Mesenchymal stem cell (in vitro differentiated cells and primary cell): ENCODE measurements at regions not wholly inside any gene's neighbourhood (a gene's known extent, or its start where the extent isn't known, plus 50 kb on each side); places are given as distances from the start of the nearest gene placed in this dataset.

Source experiments
- DNase-seq: peaks from one replicate; pipeline ENCODE4 v3.0.0-alpha.2; 2013
- H2AFZ ChIP-seq: one replicate; pipeline ENCODE4 v1.6.1; 2013; ENCODE audit warnings: low read depth, mild to moderate bottlenecking, control low read depth, inconsistent platforms, low read length, moderate library complexity
- H2AK5ac ChIP-seq: 2 replicates; pipeline ENCODE4 v1.6.1; 2013; ENCODE audit warnings: low read length, moderate library complexity, mild to moderate bottlenecking, inconsistent platforms; ENCODE audit not compliant: severe bottlenecking
- H2BK120ac ChIP-seq: one replicate; pipeline ENCODE4 v1.6.1; 2013; ENCODE audit warnings: low read depth, mild to moderate bottlenecking, inconsistent platforms, low read length, moderate library complexity
- H2BK12ac ChIP-seq, 2 experiments: one replicate each; pipeline ENCODE4 v1.6.1; 2013; ENCODE audit warnings: inconsistent platforms in 2 of 2, low read length in 2 of 2, mild to moderate bottlenecking in 2 of 2, moderate library complexity in 2 of 2, control low read depth in 1 of 2
- H2BK15ac ChIP-seq: one replicate; pipeline ENCODE4 v1.6.1; 2013; ENCODE audit warnings: mild to moderate bottlenecking, low read depth, inconsistent platforms; ENCODE audit not compliant: poor library complexity, severe bottlenecking
- H2BK5ac ChIP-seq: 2 replicates; pipeline ENCODE4 v1.6.1; 2013; ENCODE audit warnings: low read depth, mild to moderate bottlenecking, low read length, control low read depth, inconsistent platforms; ENCODE audit not compliant: poor library complexity, severe bottlenecking
- H3K14ac ChIP-seq, 2 experiments: one replicate each; pipeline ENCODE4 v1.6.1; 2013; ENCODE audit warnings: inconsistent platforms in 2 of 2, low read length in 2 of 2, control low read depth in 1 of 2, mild to moderate bottlenecking in 1 of 2, moderate library complexity in 1 of 2
- H3K18ac ChIP-seq, 2 experiments: one replicate each; pipeline ENCODE4 v1.6.1; 2013; ENCODE audit warnings: inconsistent platforms in 2 of 2, low read length in 2 of 2, control low read depth in 1 of 2, low read depth in 1 of 2, mild to moderate bottlenecking in 1 of 2
- H3K23ac ChIP-seq, 2 experiments: one replicate each; pipeline ENCODE4 v1.6.1; 2013; ENCODE audit warnings: inconsistent platforms in 2 of 2, low read length in 2 of 2, mild to moderate bottlenecking in 2 of 2, moderate library complexity in 2 of 2, control low read depth in 1 of 2
- H3K27ac ChIP-seq: 2 replicates; pipeline ENCODE4 v1.5.1; 2013; ENCODE audit warnings: mild to moderate bottlenecking, moderate library complexity, low read length, control low read depth, inconsistent platforms; ENCODE audit not compliant: poor library complexity, severe bottlenecking
- H3K27me3 ChIP-seq, 2 experiments: 2 replicates each; pipeline versions ENCODE4 v1.6.1 to v1.7.0; 2013; ENCODE audit warnings: low read length in 2 of 2, mild to moderate bottlenecking in 2 of 2, moderate library complexity in 2 of 2, control low read depth in 1 of 2, inconsistent platforms in 1 of 2; ENCODE audit not compliant: control insufficient read depth in 1 of 2, insufficient read depth in 1 of 2
- H3K36me3 ChIP-seq, 2 experiments: 2 replicates each; pipeline versions ENCODE4 v1.6.1 to v1.7.0; 2013; ENCODE audit warnings: low read length in 2 of 2, control low read depth in 1 of 2, inconsistent platforms in 1 of 2, low read depth in 1 of 2, mild to moderate bottlenecking in 1 of 2; ENCODE audit not compliant: insufficient read depth in 2 of 2, control insufficient read depth in 1 of 2
- H3K4ac ChIP-seq, 2 experiments: one replicate each; pipeline ENCODE4 v1.6.1; 2013; ENCODE audit warnings: inconsistent platforms in 2 of 2, low read length in 2 of 2, mild to moderate bottlenecking in 2 of 2, moderate library complexity in 2 of 2, control low read depth in 1 of 2, low read depth in 1 of 2
- H3K4me1 ChIP-seq: 2 replicates; pipeline ENCODE4 v1.6.1; 2013; ENCODE audit warnings: low read depth, low read length, control low read depth; ENCODE audit not compliant: control insufficient read depth, insufficient read depth
- H3K4me2 ChIP-seq: 2 replicates; pipeline ENCODE4 v1.6.1; 2013; ENCODE audit warnings: low read length, mild to moderate bottlenecking, inconsistent platforms; ENCODE audit not compliant: poor library complexity, severe bottlenecking
- H3K4me3 ChIP-seq, 2 experiments: 2 replicates each; pipeline versions ENCODE4 v1.5.1 to v1.7.0; 2013; ENCODE audit warnings: low read length in 2 of 2, mild to moderate bottlenecking in 2 of 2, control low read depth in 1 of 2, low read depth in 1 of 2; ENCODE audit not compliant: insufficient read depth in 1 of 2
- H3K79me1 ChIP-seq: replicated peaks from 2 replicates; pipeline ENCODE4 v1.6.1; 2013; ENCODE audit warnings: mild to moderate bottlenecking, control low read depth, low read length, inconsistent platforms; ENCODE audit not compliant: poor library complexity, severe bottlenecking
- H3K9ac ChIP-seq: 2 replicates; pipeline ENCODE4 v1.7.0; 2013; ENCODE audit warnings: mild to moderate bottlenecking, low read length, moderate library complexity
- H3K9me3 ChIP-seq: 2 replicates; pipeline ENCODE4 v1.7.0; 2013; ENCODE audit warnings: mild to moderate bottlenecking, low read length; ENCODE audit not compliant: control insufficient read depth
- H4K8ac ChIP-seq: one replicate; pipeline ENCODE4 v1.6.1; 2013; ENCODE audit warnings: inconsistent platforms, mild to moderate bottlenecking, low read length, moderate library complexity
- H4K91ac ChIP-seq: one replicate; pipeline ENCODE4 v1.6.1; 2013; ENCODE audit warnings: mild to moderate bottlenecking, low read length, inconsistent platforms
- WGBS: methylation state at CpG from one replicate; pipeline ENCODE4 v1.1.7; 2013; ENCODE audit warnings: mixed read lengths; 5-methylcytosine and 5-hydroxymethylcytosine counted together

DNA sequence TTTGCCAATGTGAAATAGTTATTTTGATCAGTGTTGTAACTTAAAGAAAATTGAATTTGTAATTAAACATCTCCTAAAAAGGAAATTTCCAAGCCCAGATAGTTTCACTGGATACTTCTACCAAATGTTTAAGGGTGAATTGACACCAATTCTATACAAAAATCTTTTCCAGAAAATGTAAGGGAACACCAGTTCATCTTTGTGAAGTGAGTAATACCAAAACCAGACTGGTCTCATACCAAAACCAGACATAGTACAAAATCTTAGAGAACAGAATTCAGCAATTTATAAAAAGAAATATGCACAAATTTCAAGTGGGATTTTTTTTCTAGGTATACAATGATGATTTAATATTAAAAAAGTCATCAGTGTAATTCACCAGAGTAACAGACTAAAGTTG is 86.0 kb upstream of the ZNF32 start:
- DNase-seq = no peak
- no peaks in the 10 kb centered on the region for H3K79me1 ChIP-seq
- no peaks in the 10 kb centered on the region for H3K36me3 ChIP-seq
- H2BK120ac ChIP-seq = no peak overlapping the region
- H3K27me3 ChIP-seq = peaks cover 5 to 11% of the 10 kb centered on the region in 2 experiments
- H3K4me2 ChIP-seq = no peak overlapping the region
- no peak overlapping the region for H3K9ac ChIP-seq
- H2BK12ac ChIP-seq = no peak overlapping the region
- H2BK15ac ChIP-seq = no peak overlapping the region
- no peak overlapping the region for H3K18ac ChIP-seq
- no peak overlapping the region for H2AK5ac ChIP-seq
- H4K91ac ChIP-seq = no peak overlapping the region
- no peak overlapping the region for H3K4ac ChIP-seq
- peaks cover 23% of the 10 kb centered on the region for H3K9me3 ChIP-seq
- H3K4me1 ChIP-seq = peaks cover 2% of the 10 kb centered on the region
- H2AFZ ChIP-seq = no peak overlapping the region
- H4K8ac ChIP-seq = no peak overlapping the region
- H3K4me3 ChIP-seq = no peak overlapping the region
- no peak overlapping the region for H3K27ac ChIP-seq
- no peak overlapping the region for H3K23ac ChIP-seq
- no peak overlapping the region for H2BK5ac ChIP-seq
- no peak overlapping the region for H3K14ac ChIP-seq

- H2BK15ac ChIP-seq = no peak overlapping the region
- H3K79me1 ChIP-seq = no peaks in the 10 kb centered on the region
- peaks cover 2% of the 10 kb centered on the region for H3K4me1 ChIP-seq
- H4K8ac ChIP-seq = no peak overlapping the region
- H3K4ac ChIP-seq = no peak overlapping the region
- H3K4me2 ChIP-seq = no peak overlapping the region
- no peak overlapping the region for H2BK5ac ChIP-seq
- no peak for DNase-seq
- no peak overlapping the region for H3K9ac ChIP-seq
- H3K14ac ChIP-seq = no peak overlapping the region
- H3K4me3 ChIP-seq = no peak overlapping the region
- H2AFZ ChIP-seq = no peak overlapping the region
- H2BK12ac ChIP-seq = no peak overlapping the region
- H3K18ac ChIP-seq = no peak overlapping the region
- no peak overlapping the region for H3K27ac ChIP-seq
- 88% methylated on average over 3 of the region's 3 CpGs for WGBS
- H4K91ac ChIP-seq = no peak overlapping the region
- peaks cover 0 to 3% of the 10 kb centered on the region in 2 experiments for H3K36me3 ChIP-seq
- no peak overlapping the region for H2AK5ac ChIP-seq
- no peak overlapping the region for H3K23ac ChIP-seq
- no peak overlapping the region for H2BK120ac ChIP-seq
- peaks cover 2 to 4% of the 10 kb centered on the region in 2 experiments for H3K27me3 ChIP-seq
- peaks cover 48% of the 10 kb centered on the region for H3K9me3 ChIP-seq
Measured at GRCh38 chr10:43731486-43731885, 82.8 kb upstream of the ZNF32 start.

DNA sequence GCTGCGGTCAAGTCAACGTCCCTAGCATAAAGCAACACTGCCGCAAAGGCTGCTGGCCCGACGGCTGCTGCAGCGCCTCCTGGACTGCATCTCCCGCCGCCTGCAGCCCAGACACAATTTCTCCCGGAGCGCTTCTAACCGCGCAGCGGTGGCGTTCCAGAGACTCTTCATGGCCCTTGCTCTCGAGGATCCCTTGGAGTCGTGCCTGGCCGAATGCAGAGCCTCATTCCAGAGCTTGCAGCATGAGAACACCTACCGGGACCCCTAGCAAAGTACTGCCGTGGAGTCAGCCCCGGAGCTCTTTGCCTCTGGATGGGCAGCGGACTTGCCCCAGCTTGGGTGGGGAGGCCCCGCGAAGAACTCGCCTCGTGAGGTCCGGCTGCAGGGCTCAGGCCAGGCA is 79.7 kb upstream of the ZNF32 start:
- H3K4me1 ChIP-seq = no peaks in the 10 kb centered on the region
- H2BK15ac ChIP-seq = no peak overlapping the region
- H3K36me3 ChIP-seq = peaks cover 0 to 3% of the 10 kb centered on the region in 2 experiments
- H3K9ac ChIP-seq = no peak overlapping the region
- no peak overlapping the region for H4K8ac ChIP-seq
- H2AK5ac ChIP-seq = no peak overlapping the region
- H3K4me2 ChIP-seq = no peak overlapping the region
- no peak overlapping the region for H2AFZ ChIP-seq
- no peak overlapping the region for H3K23ac ChIP-seq
- WGBS = 93% methylated on average over 26 of the region's 26 CpGs
- no peak overlapping the region for H3K27ac ChIP-seq
- H3K79me1 ChIP-seq = no peaks in the 10 kb centered on the region
- H4K91ac ChIP-seq = no peak overlapping the region
- H3K27me3 ChIP-seq = peaks cover 5 to 9% of the 10 kb centered on the region in 2 experiments
- H2BK5ac ChIP-seq = no peak overlapping the region
- no peak overlapping the region for H3K14ac ChIP-seq
- H3K4me3 ChIP-seq = no peak overlapping the region
- no peak overlapping the region for H2BK120ac ChIP-seq
- peaks cover 61% of the 10 kb centered on the region for H3K9me3 ChIP-seq
- no peak overlapping the region for H3K18ac ChIP-seq
- H2BK12ac ChIP-seq = no peak overlapping the region
- no peak overlapping the region for H3K4ac ChIP-seq
- no peak for DNase-seq

GRCh38 chr10:43727935-43728334 is 79.3 kb upstream of the ZNF32 start:
- H3K79me1 ChIP-seq = no peaks in the 10 kb centered on the region
- H3K23ac ChIP-seq = no peak overlapping the region
- H3K36me3 ChIP-seq = peaks cover 0 to 3% of the 10 kb centered on the region in 2 experiments
- H2BK5ac ChIP-seq = no peak overlapping the region
- H3K14ac ChIP-seq = no peak overlapping the region
- H2BK15ac ChIP-seq = peak overlapping the region; percentile 19
- no peaks in the 10 kb centered on the region for H3K4me1 ChIP-seq
- no peak overlapping the region for H4K8ac ChIP-seq
- H4K91ac ChIP-seq = peak overlapping the region; percentile 46
- H3K9me3 ChIP-seq = peaks cover 61% of the 10 kb centered on the region
- DNase-seq = no peak
- no peak overlapping the region for H2AFZ ChIP-seq
- no peak overlapping the region for H3K4ac ChIP-seq
- no peak overlapping the region for H3K27ac ChIP-seq
- no peak overlapping the region for H3K9ac ChIP-seq
- H3K4me2 ChIP-seq = no peak overlapping the region
- H3K18ac ChIP-seq = no peak overlapping the region
- H2BK12ac ChIP-seq = no peak overlapping the region
- H3K4me3 ChIP-seq = no peak overlapping the region
- 95% methylated on average over 21 of the region's 21 CpGs for WGBS
- no peak overlapping the region for H2BK120ac ChIP-seq
- no peak overlapping the region for H2AK5ac ChIP-seq
- H3K27me3 ChIP-seq = peaks cover 5 to 9% of the 10 kb centered on the region in 2 experiments
